Peyer's patch (tissue), 4 donors: ENCODE measurements at regions not wholly inside any gene's neighbourhood (a gene's known extent, or its start where the extent isn't known, plus 50 kb on each side); places are given as distances from the start of the nearest gene placed in this dataset.

ENCODE experiments used
- CTCF ChIP-seq, 6 experiments: fragments of 450-650 bp in 4 of 6; fragments of 200-600 bp in 2 of 6; sonication (generic) in 1 of 6; IDR thresholded peaks; one replicate each; pipeline ENCODE4 v1.5.1; 2017 to 2019; ENCODE audit warnings: antibody characterized with exemption in 6 of 6, mild to moderate bottlenecking in 3 of 6, moderate library complexity in 1 of 6
- POLR2A ChIP-seq, 2 donors: fragments of 450-650 bp; IDR thresholded peaks; one replicate each; pipeline ENCODE4 v1.5.1; 2017; ENCODE audit warnings: antibody characterized with exemption in 2 of 2, mild to moderate bottlenecking in 2 of 2, moderate library complexity in 2 of 2

- no peak for TF ChIP-seq CTCF (IDR thresholded peaks at IDR 0.05)
- TF ChIP-seq POLR2A (IDR thresholded peaks at IDR 0.05): no peak
These were observed 541.1 kb upstream of the GRAMD2B start for GRCh38 chr5:125882061-125882460.
